Fibroblast of mammary gland (primary cell): ENCODE measurements at regions not wholly inside any gene's neighbourhood (a gene's known extent, or its start where the extent isn't known, plus 50 kb on each side); places are given as distances from the start of the nearest gene placed in this dataset.

Experiments
- DNase-seq: peaks from one replicate; pipeline ENCODE4 v3.0.0-alpha.2; 2010; ENCODE audit warnings: low read depth
- H3K4me3 ChIP-seq: 2 replicates; pipeline ENCODE4 v1.5.1; 2011; ENCODE audit warnings: low read depth, mild to moderate bottlenecking, low read length, moderate library complexity; ENCODE audit not compliant: control insufficient read depth
- TF ChIP-seq, protein P1 (sequence below): conservative IDR thresholded peaks from 2 replicates; pipeline ENCODE4 v1.5.1; 2011; ENCODE audit warnings: low read depth, low read length, inconsistent platforms; ENCODE audit not compliant: control insufficient read depth, insufficient read depth

DNA sequence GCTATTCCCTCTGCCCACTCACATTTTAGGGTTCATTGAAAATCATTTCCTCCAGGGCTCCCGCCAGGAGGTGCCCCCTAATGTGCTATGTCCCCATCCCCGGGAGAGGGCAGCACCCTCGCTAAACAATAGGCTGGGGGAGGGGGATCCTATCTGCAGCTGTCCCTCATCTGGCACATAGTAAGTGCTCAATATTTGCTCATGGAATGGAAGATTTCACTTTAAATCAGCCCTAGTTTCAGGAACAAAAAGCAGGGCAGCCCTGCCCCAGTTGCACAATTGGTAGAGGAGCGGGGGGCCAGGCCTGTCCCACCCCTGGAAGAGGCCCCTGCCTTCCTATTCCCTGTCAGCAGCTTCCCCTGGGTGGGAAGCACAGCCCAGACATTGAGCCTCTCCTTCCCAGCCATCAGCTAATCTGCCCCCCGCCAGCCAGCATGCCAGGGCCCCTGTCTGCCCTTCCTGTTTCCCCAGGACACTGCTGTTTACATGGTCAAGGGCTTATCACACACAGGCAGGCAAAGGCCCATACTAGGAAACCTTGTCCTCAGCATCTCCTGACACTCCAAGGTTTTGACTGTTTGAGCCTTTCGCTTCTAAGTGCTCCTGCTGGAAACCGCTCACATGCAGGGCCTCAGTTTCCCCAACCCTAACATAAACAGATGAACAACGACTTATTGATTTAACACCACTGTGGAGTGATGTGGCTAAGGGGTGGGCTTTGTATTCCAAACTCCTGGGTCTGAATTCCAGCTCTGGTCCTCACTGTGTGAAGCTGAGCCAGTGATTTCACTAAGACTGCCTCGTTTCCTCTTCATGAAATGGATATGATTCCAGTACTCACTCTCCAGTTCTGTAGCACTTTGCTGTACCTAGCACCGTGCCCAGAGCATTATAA is 130.7 kb upstream of the ZMIZ1 start:
- TF ChIP-seq, protein P1, sequence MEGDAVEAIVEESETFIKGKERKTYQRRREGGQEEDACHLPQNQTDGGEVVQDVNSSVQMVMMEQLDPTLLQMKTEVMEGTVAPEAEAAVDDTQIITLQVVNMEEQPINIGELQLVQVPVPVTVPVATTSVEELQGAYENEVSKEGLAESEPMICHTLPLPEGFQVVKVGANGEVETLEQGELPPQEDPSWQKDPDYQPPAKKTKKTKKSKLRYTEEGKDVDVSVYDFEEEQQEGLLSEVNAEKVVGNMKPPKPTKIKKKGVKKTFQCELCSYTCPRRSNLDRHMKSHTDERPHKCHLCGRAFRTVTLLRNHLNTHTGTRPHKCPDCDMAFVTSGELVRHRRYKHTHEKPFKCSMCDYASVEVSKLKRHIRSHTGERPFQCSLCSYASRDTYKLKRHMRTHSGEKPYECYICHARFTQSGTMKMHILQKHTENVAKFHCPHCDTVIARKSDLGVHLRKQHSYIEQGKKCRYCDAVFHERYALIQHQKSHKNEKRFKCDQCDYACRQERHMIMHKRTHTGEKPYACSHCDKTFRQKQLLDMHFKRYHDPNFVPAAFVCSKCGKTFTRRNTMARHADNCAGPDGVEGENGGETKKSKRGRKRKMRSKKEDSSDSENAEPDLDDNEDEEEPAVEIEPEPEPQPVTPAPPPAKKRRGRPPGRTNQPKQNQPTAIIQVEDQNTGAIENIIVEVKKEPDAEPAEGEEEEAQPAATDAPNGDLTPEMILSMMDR = no peak
- no peak overlapping the region for H3K4me3 ChIP-seq
- DNase-seq = no peak

DNA sequence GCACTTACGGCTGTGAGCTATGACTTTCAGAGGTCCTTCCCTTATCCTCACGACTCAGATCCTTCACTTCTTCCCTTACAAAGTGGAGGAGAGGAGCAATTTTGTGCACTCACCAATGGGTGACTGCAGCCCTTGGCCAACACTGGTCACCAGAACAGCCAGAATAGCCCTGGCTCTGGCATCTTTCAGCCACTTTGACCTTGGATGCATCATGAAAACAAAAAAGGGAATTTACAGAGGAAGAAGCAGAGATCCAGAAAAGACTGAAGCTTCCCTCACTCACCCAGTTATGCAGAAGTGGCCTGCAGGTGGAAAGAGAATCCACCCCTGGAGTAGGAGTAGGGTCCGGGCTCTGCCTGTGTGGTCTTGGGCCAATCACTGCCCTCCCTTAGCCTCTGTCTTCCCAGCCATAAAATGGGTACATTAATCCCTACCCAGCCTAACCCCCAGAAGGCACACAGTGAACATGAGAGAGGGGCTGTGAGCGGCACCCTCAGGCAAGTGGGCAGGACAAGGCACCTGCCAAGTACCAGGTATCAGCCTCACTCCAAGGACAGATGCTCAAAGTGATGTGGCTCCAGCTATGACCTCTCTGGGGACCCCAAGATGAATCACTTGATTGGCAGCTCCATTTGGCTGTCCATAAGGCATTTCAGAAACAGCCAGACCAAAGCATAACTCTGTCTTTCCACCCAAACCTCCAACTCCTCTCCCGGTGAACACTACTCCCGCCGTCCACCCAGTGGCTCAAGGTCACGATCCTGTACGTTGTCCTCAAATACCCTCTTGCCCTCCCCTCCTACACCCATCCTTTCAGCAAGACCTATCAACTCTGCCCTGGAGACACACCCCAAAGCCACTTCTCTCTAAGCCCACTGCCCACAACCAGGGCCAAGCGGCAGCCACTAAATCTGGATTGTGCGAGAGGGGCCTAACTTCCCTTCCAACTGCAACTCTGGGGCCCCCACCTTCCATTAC is 129.8 kb upstream of the ZMIZ1 start:
- DNase-seq = no peak
- no peak overlapping the region for H3K4me3 ChIP-seq
- TF ChIP-seq, protein P1 = no peak

DNA sequence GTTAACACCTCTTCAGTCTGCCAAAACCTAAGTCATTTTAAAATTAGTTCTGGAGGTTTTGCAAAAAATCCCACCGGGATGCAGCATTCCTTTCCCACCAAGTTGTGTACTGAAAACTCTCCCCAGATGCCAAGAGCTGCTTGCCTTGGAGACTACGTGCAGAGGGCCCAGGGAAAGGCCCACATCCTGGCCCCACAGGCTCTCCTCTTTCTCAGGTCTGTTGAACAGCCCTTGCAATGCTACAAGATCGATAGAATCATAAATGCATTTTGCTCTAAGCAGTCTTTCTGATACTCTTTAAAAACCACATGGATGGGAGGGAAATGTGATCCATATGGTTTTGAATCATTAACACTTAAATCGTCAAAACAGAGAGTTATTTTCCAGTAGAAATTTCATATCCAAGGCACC is 126.7 kb upstream of the ZMIZ1 start:
- TF ChIP-seq, protein P1 = no peak
- DNase-seq = no peak

DNA sequence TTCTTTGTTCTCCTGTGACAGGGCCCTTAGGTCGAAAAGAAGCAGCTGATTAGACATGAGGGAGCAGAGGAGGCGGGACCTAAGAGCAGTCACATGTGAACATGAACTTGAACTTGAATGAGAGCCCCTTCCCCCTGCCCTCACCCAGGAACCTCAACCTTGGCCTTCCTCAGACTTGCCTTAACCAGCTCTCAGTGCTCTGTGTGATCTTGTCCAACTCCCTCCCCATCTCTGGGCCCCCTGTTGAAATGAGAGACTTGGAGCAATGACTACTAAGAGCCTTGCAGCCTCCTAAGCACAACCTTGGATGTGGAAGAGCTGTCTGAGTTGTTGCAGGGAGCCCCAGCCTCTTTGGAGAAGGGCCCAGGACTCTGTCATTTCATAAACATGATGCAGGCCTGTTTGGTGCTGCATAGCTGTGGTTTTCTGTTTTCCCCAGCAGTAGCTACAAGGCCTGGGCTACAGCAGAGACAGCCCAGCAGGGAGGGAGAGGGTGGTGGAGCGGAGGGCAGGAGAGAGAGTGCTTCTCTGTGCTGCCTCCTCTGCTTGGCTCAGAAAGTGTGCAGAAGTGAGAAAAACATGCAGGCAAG is 123.9 kb upstream of the ZMIZ1 start:
- no peak overlapping the region for H3K4me3 ChIP-seq
- peak; percentile 96 for DNase-seq
- TF ChIP-seq, protein P1 = peak; percentile 10

More for the DNA sequence above, 126.7 kb upstream of the ZMIZ1 start:
- no peak overlapping the region for H3K4me3 ChIP-seq

DNA sequence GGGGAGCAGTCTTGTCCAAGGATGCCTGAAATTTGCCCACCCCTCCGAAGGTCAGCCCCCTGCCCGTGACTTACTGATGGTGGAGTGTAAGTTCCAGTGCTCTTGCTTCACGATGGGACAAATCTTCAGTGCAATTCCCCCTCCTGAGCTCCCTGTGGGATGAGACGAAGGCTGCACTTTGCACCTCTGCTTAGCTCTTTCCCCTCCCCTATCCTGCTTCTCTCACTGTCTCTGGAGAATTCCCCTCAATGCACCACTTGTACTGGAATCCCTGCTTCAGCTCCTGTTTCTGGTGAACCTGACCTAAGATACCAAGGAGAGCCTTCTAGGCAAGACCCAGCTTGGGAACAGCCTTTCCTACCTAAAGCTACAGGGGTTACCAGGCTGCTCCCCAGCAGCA is 122.9 kb upstream of the ZMIZ1 start:
- TF ChIP-seq, protein P1 = no peak
- H3K4me3 ChIP-seq = no peak overlapping the region
- no peak for DNase-seq

DNA sequence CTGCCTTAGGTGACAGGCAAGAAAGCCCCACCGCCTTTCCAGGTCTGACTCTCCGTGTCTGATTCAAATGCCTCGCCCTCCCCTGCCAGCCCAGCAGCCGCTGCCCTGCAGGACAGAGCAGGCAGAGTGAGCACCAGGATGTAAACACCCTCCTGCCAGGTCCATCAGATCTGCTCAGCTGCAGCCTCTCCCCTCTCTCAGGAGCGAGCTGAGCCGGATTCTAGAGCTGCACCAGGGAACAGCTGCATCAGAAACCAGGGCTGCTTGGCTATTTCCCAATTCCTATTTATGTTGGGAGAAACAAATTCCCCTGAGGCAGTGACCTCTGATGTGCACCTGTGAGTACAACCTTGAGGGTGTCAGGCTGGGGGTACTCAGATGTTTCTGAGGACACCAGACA is 121.5 kb upstream of the ZMIZ1 start:
- H3K4me3 ChIP-seq = no peak overlapping the region
- TF ChIP-seq, protein P1 = no peak
- DNase-seq = no peak
